ENCODE measurements at regions not wholly inside any gene's neighbourhood (a gene's known extent, or its start where the extent isn't known, plus 50 kb on each side); places are given as distances from the start of the nearest gene placed in this dataset.

- H3K36me3 ChIP-seq (ENCODE audit: control insufficient read depth in 2 of 4, insufficient read depth in 4 of 4, low read length in 3 of 4), result no peaks in the 10 kb centered on the region
- H2AFZ ChIP-seq (ENCODE audit: low read length), result no peak overlapping the region
- no peak overlapping the region for H3K4ac ChIP-seq (replicated peaks; ENCODE audit: insufficient read length, low read depth, low read length)
- no peak overlapping the region for H3K56ac ChIP-seq (replicated peaks; ENCODE audit: insufficient read length, low read depth, low read length)
- H2BK12ac ChIP-seq (ENCODE audit: low read depth, low read length), result no peak overlapping the region
- ChIA-PET POLR2A (ENCODE audit: partially characterized antibody) (no interaction called here), CTCF (ENCODE audit: partially characterized antibody) (interaction anchor here (0.8 to 1.4 kb wide), 2 partner anchors 12 to 22 kb away, joined by 4 read pairs; no protein-coding TSS in a partner anchor)
- H2BK120ac ChIP-seq (replicated peaks; ENCODE audit: low read depth, low read length), result no peak overlapping the region
- no peak for FAIRE-seq
- H2BK20ac ChIP-seq (ENCODE audit: low read length), result no peak overlapping the region
- no peaks in the 10 kb centered on the region for H3K79me1 ChIP-seq (ENCODE audit: low read depth, low read length)
- TF ChIP-seq YY1 (IDR thresholded peaks at IDR 0.05; ENCODE audit: low read depth, low read length), result no peak
- TF ChIP-seq CBX5 (IDR thresholded peaks at IDR 0.05; ENCODE audit: low read depth, low read length), result no peak
- no peak for TF ChIP-seq SAP30 (IDR thresholded peaks at IDR 0.05; ENCODE audit: insufficient read depth, insufficient replicate concordance, low read length)
- H3K14ac ChIP-seq (ENCODE audit: insufficient read length), result no peak overlapping the region
- no peak overlapping the region for H4K91ac ChIP-seq (replicated peaks; ENCODE audit: insufficient read length, low read length)
- DNase-seq (ENCODE audit: low read depth in 1 of 2, low spot score in 2 of 2), result no peak
- H3K4me2 ChIP-seq (ENCODE audit: insufficient read depth in 1 of 2, low read depth in 2 of 2, low read length in 2 of 2), result no peak overlapping the region
- H3K4me3 ChIP-seq (ENCODE audit: extremely low read depth in 1 of 4, insufficient read depth in 2 of 4, low read depth in 3 of 4, low read length in 4 of 4), result no peak overlapping the region
- no peak overlapping the region for H2BK15ac ChIP-seq (ENCODE audit: low read length)
- no peaks in the 10 kb centered on the region for H3K79me2 ChIP-seq (ENCODE audit: control insufficient read depth in 1 of 2, insufficient read depth in 2 of 2, low read length in 2 of 2)
- no peaks in the 10 kb centered on the region for H3K4me1 ChIP-seq (replicated peaks in 1 of 4; ENCODE audit: control insufficient read depth in 3 of 4, insufficient read depth in 4 of 4, low read length in 3 of 4)
- H3K23me2 ChIP-seq (ENCODE audit: low read depth, low read length), result no peaks in the 10 kb centered on the region
- no peak overlapping the region for H4K5ac ChIP-seq (ENCODE audit: insufficient read length, low read depth, low read length)
- no peak overlapping the region for H3K9ac ChIP-seq (replicated peaks in 1 of 4; ENCODE audit: extremely low read depth in 1 of 4, low read depth in 3 of 4, low read length in 3 of 4)
- no peak overlapping the region for H3K23ac ChIP-seq (ENCODE audit: insufficient read length)
- H4K20me1 ChIP-seq (replicated peaks in 1 of 2; ENCODE audit: control insufficient read depth in 1 of 2, insufficient read depth in 2 of 2, low read length in 2 of 2), result no peaks in the 10 kb centered on the region
- H3K18ac ChIP-seq (ENCODE audit: extremely low read depth, low read length), result no peak overlapping the region
- H2AK5ac ChIP-seq (ENCODE audit: low read depth, low read length), result no peak overlapping the region
- 75% methylated on average over 2 of the region's 2 CpGs; no CpG with 5 or more reads in 1 of the 2 experiments for WGBS, 2 experiments (ENCODE audit: extremely low coverage in 1 of 2, insufficient coverage in 1 of 2, insufficient read length in 1 of 2, insufficient replicate concordance in 2 of 2, low coverage in 1 of 2, low lambda C conversion rate in 2 of 2, missing lambda C conversion rate in 1 of 2)
- H3K27me3 ChIP-seq (replicated peaks in 1 of 4; ENCODE audit: control insufficient read depth in 3 of 4, extremely low read depth in 1 of 4, insufficient read depth in 3 of 4, low read length in 3 of 4), result no peaks in the 10 kb centered on the region
- H4K8ac ChIP-seq (ENCODE audit: extremely low read depth, insufficient read depth, low read length), result no peak overlapping the region
- H3K27ac ChIP-seq (ENCODE audit: low read depth, low read length), result no peak overlapping the region
- no peak overlapping the region for H2BK5ac ChIP-seq (ENCODE audit: low read depth, low read length)
- H3K9me3 ChIP-seq (ENCODE audit: insufficient read depth in 2 of 2, low read depth in 1 of 2, low read length in 1 of 2), result no peaks in the 10 kb centered on the region
Measured at GRCh38 chr18:37861981-37862380, 296.4 kb upstream of the CELF4 start.

All from H1 (cell line).